Keratinocyte (primary cell): ENCODE measurements at regions not wholly inside any gene's neighbourhood (a gene's known extent, or its start where the extent isn't known, plus 50 kb on each side); places are given as distances from the start of the nearest gene placed in this dataset.

Source experiments
- EZH2 ChIP-seq: IDR thresholded peaks from one replicate; pipeline ENCODE4 v1.6.1; 2012; ENCODE audit warnings: inconsistent platforms, mild to moderate bottlenecking, low read length, moderate library complexity
- TF ChIP-seq, protein P1 (sequence below), 3 experiments: IDR thresholded peaks in 1 of 3; conservative IDR thresholded peaks in 1 of 3; optimal IDR thresholded peaks in 1 of 3; 2 replicates in 2 of 3; 3 replicates in 1 of 3; pipeline versions ENCODE3 to v1.5.1; 2011; ENCODE audit warnings: low read length in 3 of 3, mild to moderate bottlenecking in 3 of 3, moderate library complexity in 2 of 3, control low read depth in 1 of 3, inconsistent platforms in 1 of 3; ENCODE audit not compliant: insufficient read depth in 2 of 3; ENCODE audit errors: extremely low read depth in 1 of 3

GRCh38 chr16:76900285-76901263 lies 290.4 kb upstream of the MON1B start:
- no peak for TF ChIP-seq EZH2
- TF ChIP-seq, protein P1, sequence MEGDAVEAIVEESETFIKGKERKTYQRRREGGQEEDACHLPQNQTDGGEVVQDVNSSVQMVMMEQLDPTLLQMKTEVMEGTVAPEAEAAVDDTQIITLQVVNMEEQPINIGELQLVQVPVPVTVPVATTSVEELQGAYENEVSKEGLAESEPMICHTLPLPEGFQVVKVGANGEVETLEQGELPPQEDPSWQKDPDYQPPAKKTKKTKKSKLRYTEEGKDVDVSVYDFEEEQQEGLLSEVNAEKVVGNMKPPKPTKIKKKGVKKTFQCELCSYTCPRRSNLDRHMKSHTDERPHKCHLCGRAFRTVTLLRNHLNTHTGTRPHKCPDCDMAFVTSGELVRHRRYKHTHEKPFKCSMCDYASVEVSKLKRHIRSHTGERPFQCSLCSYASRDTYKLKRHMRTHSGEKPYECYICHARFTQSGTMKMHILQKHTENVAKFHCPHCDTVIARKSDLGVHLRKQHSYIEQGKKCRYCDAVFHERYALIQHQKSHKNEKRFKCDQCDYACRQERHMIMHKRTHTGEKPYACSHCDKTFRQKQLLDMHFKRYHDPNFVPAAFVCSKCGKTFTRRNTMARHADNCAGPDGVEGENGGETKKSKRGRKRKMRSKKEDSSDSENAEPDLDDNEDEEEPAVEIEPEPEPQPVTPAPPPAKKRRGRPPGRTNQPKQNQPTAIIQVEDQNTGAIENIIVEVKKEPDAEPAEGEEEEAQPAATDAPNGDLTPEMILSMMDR (optimal IDR thresholded peaks at IDR 0.05 in 1 of 3, IDR thresholded peaks at IDR 0.05 in 1 of 3, conservative IDR thresholded peaks at IDR 0.05 in 1 of 3; ENCODE audit: extremely low read depth in 1 of 3, insufficient read depth in 2 of 3, low read length in 3 of 3), result no peak
